Mucosa of stomach (tissue), 1 donor: ENCODE measurements at regions not wholly inside any gene's neighbourhood (a gene's known extent, or its start where the extent isn't known, plus 50 kb on each side); places are given as distances from the start of the nearest gene placed in this dataset.
"Not testable (repeated sequence)": the region's sequence is repeated elsewhere in the genome, so short reads cannot be mapped to it uniquely, and the experiment has no call there.

Experiments used
- H3K27me3 ChIP-seq: one replicate; pipeline ENCODE4 v1.7.0; 2013; ENCODE audit warnings: mild to moderate bottlenecking, low read length; ENCODE audit not compliant: control insufficient read depth, insufficient read depth
- H3K36me3 ChIP-seq: one replicate; pipeline ENCODE4 v1.7.0; 2013; ENCODE audit warnings: low read length; ENCODE audit not compliant: control insufficient read depth, insufficient read depth
- H3K4me1 ChIP-seq: one replicate; pipeline ENCODE4 v1.7.0; 2013; ENCODE audit warnings: mild to moderate bottlenecking, low read length; ENCODE audit not compliant: control insufficient read depth, insufficient read depth
- H3K4me3 ChIP-seq: one replicate; pipeline ENCODE4 v1.7.0; 2013; ENCODE audit warnings: low read length
- H3K9ac ChIP-seq: one replicate; pipeline ENCODE4 v1.7.0; 2013; ENCODE audit warnings: mild to moderate bottlenecking, low read length, moderate library complexity
- H3K9me3 ChIP-seq: one replicate; pipeline ENCODE4 v1.7.0; 2013; ENCODE audit warnings: mild to moderate bottlenecking, low read length, moderate library complexity; ENCODE audit not compliant: control insufficient read depth
- donor health status: Pancreatic carcinoma.

DNA sequence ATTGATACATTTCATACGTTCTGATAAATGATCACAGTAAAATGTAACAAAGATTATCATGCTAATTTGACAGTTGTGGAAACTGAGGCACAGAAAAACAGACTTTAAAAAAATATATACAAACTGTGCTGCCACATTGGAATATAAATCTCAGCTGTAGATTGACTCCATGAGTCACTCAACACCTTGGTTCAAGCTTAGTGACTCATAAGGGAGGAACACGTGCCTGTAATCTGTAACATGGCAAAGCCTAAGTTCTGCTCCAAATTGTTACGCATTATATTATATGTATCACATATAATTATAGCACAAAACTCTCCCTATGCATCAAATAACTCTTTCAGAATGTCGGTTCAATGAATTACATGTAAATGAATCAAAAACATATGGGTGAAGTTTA is 1047.5 kb downstream of the GATA3 start:
- Histone ChIP-seq H3K4me3 (no peak overlapping the region), H3K4me1 (no peaks in the 10 kb centered on the region), H3K9ac (no peak overlapping the region), H3K9me3 (no peaks in the 10 kb centered on the region), H3K36me3 (no peaks in the 10 kb centered on the region), H3K27me3 (no peaks in the 10 kb centered on the region)

- H3K4me1 ChIP-seq: no peaks in the 10 kb centered on the region
- H3K27me3 ChIP-seq: no peaks in the 10 kb centered on the region
- no peak overlapping the region for H3K9ac ChIP-seq
- no peak overlapping the region for H3K4me3 ChIP-seq
- no peaks in the 10 kb centered on the region for H3K9me3 ChIP-seq
- no peaks in the 10 kb centered on the region for H3K36me3 ChIP-seq
Measured at GRCh38 chr10:9103301-9103700, 1048.8 kb downstream of the GATA3 start.

DNA sequence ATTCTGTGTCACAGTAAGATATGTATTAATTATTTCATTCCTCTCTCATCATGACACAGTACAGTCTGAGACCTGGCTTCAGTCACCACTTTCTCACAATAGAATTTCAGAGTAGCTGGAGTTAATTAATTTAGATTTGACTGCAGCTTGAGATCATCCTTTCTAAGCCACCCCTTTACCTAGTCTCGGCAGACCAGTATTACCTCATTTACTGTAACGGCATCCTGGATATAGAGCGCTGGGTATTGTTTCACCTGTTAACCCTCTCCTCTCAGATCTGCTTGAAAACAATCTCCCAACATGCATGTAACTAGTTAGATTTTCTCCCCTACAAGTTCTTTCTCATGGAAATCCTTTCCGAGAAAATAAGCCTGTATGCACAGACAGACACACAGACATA is 1057.5 kb downstream of the GATA3 start:
- H3K9me3 ChIP-seq: no peaks in the 10 kb centered on the region
- no peak overlapping the region for H3K9ac ChIP-seq
- no peaks in the 10 kb centered on the region for H3K4me1 ChIP-seq
- H3K36me3 ChIP-seq: no peaks in the 10 kb centered on the region
- no peaks in the 10 kb centered on the region for H3K27me3 ChIP-seq
- no peak overlapping the region for H3K4me3 ChIP-seq

- Histone ChIP-seq H3K9ac (no peak overlapping the region), H3K4me3 (no peak overlapping the region), H3K27me3 (no peaks in the 10 kb centered on the region), H3K9me3 (no peaks in the 10 kb centered on the region), H3K4me1 (no peaks in the 10 kb centered on the region), H3K36me3 (no peaks in the 10 kb centered on the region)
Measured at GRCh38 chr10:9126728-9127127, 1072.2 kb downstream of the GATA3 start.

GRCh38 chr10:9137368-9137767 is 1082.9 kb downstream of the GATA3 start:
- no peaks in the 10 kb centered on the region for H3K9me3 ChIP-seq
- no peaks in the 10 kb centered on the region for H3K4me1 ChIP-seq
- no peak overlapping the region for H3K9ac ChIP-seq
- no peaks in the 10 kb centered on the region for H3K27me3 ChIP-seq
- H3K36me3 ChIP-seq: no peaks in the 10 kb centered on the region
- no peak overlapping the region for H3K4me3 ChIP-seq

GRCh38 chr10:9138829-9139228 is 1084.3 kb downstream of the GATA3 start:
- not testable (repeated sequence) for H3K27me3 ChIP-seq, H3K9me3 ChIP-seq, H3K36me3 ChIP-seq, H3K4me1 ChIP-seq, H3K4me3 ChIP-seq, H3K9ac ChIP-seq

- Histone ChIP-seq H3K36me3 (no peaks in the 10 kb centered on the region), H3K9ac (no peak overlapping the region), H3K4me1 (no peaks in the 10 kb centered on the region), H3K27me3 (no peaks in the 10 kb centered on the region), H3K9me3 (no peaks in the 10 kb centered on the region), H3K4me3 (no peak overlapping the region)
Measured at GRCh38 chr10:9140373-9140772, 1085.9 kb downstream of the GATA3 start.

- Histone ChIP-seq H3K4me3 (no peak overlapping the region), H3K36me3 (no peaks in the 10 kb centered on the region), H3K27me3 (no peaks in the 10 kb centered on the region), H3K9me3 (no peaks in the 10 kb centered on the region), H3K9ac (no peak overlapping the region), H3K4me1 (no peaks in the 10 kb centered on the region)
Measured at GRCh38 chr10:9147475-9147874, 1093.0 kb downstream of the GATA3 start.

DNA sequence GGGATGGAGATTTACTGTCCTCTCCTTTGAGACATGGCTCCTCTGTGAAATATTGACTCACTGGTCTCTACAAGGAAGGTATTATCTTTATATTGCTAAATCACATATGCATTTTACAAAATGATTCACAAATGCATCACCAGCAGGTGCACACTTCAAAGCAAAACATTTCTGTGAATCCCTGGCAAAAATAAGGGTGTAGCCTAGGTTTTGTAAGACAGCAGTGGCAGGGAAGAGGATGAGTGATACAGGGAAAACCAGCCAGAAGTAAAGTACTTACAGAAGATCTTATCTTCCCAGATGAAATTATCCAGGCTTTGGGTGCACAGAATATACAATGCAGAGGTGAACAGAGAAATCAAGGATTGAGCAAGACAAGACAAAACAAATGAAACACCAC is 1094.6 kb downstream of the GATA3 start:
- Histone ChIP-seq H3K9me3 (no peaks in the 10 kb centered on the region), H3K27me3 (no peaks in the 10 kb centered on the region), H3K4me3 (no peak overlapping the region), H3K9ac (no peak overlapping the region), H3K36me3 (no peaks in the 10 kb centered on the region), H3K4me1 (no peaks in the 10 kb centered on the region)

DNA sequence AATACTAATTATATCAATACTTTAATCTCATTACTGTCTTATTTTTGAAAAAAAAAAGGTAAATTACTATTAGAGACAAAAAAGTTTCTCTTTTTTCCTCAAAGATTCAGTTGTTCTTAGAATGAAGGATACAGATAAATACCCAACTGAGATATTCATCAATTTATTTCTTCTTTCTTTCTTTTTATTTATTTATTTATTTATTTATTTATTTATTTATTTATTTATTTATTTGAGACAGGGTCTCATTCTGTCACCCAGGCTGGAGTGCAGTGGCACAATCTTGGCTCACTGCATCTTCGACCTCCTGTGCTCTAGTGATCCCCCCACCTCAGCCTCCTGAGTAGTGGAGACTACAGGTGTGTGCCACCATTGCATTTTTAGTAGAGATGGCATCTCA is 1098.6 kb downstream of the GATA3 start:
- not testable (repeated sequence) for H3K36me3 ChIP-seq, H3K4me3 ChIP-seq, H3K9ac ChIP-seq, H3K27me3 ChIP-seq, H3K4me1 ChIP-seq, H3K9me3 ChIP-seq

DNA sequence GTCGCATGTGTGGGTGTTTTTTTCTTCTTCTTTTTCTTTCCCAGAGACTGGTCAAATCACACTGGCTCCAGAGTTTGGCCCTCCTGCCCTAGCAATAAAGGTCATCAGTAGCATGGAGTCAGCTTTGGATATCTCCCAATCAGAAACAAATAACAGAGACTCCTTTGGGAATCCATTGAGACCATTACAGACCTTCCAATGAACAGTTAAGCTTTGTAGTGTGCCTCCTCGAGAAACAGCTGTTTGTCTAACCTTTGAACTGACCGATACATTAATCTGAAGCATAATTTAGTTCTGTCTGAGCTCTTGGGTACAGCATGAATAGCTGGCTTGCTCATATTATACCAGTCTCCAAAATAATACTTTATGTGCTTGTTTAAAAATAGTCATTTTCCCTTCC is 1103.2 kb downstream of the GATA3 start:
- no peaks in the 10 kb centered on the region for H3K36me3 ChIP-seq
- H3K4me1 ChIP-seq: no peaks in the 10 kb centered on the region
- H3K4me3 ChIP-seq: no peak overlapping the region

GRCh38 chr10:9158675-9159074 is 1104.2 kb downstream of the GATA3 start:
- H3K9me3 ChIP-seq: no peaks in the 10 kb centered on the region
- no peak overlapping the region for H3K4me3 ChIP-seq
- no peaks in the 10 kb centered on the region for H3K27me3 ChIP-seq
- no peak overlapping the region for H3K9ac ChIP-seq
- H3K36me3 ChIP-seq: no peaks in the 10 kb centered on the region
- H3K4me1 ChIP-seq: no peaks in the 10 kb centered on the region

More for the DNA sequence above, 1103.2 kb downstream of the GATA3 start:
- no peaks in the 10 kb centered on the region for H3K27me3 ChIP-seq
- H3K9ac ChIP-seq: no peak overlapping the region
- no peaks in the 10 kb centered on the region for H3K9me3 ChIP-seq

DNA sequence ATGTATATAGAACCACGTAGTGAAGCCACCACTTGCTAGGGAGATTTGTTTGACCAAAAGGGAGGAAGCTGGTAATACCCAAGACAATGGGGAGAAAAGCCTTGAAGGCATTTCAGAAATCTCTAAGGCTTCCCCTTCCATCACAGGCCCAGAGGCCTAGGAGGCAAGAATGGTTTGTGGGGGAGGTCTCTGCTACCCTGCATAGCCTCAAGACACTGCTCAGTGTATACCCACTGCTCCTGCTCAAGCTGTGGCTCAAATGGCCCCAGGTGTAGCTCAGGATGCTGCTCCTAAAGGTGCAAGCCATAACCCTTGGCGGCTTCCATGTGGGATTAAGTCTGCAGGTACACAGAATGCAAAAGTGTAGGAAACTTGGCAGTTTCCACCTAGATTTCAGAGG is 1105.8 kb downstream of the GATA3 start:
- Histone ChIP-seq H3K36me3 (no peaks in the 10 kb centered on the region), H3K4me1 (no peaks in the 10 kb centered on the region), H3K27me3 (no peaks in the 10 kb centered on the region), H3K4me3 (no peak overlapping the region), H3K9me3 (no peaks in the 10 kb centered on the region), H3K9ac (no peak overlapping the region)
